HG02970 (cell line): ENCODE measurements at regions not wholly inside any gene's neighbourhood (a gene's known extent, or its start where the extent isn't known, plus 50 kb on each side); places are given as distances from the start of the nearest gene placed in this dataset.
"Not testable (repeated sequence)": the region's sequence is repeated elsewhere in the genome, so short reads cannot be mapped to it uniquely, and the experiment has no call there.

Source experiments
- ATAC-seq: cut with Tn5 transposase; IDR thresholded peaks from one replicate; pipeline ENCODE4 v1.9.1; 2021; ENCODE audit warnings: mild to moderate bottlenecking, moderate library complexity, moderate number of reproducible peaks; ENCODE audit not compliant: unreplicated experiment, low FRiP score

- ATAC-seq: no peak
Observed at GRCh38 chr7:119724041-119724792, 548.8 kb upstream of the KCND2 start.

GRCh38 chr7:119733127-119733879 is 539.7 kb upstream of the KCND2 start:
- no peak for ATAC-seq

- no peak for ATAC-seq
Observed at GRCh38 chr7:119737390-119737789, 535.6 kb upstream of the KCND2 start.

- ATAC-seq: not testable (repeated sequence)
Observed at GRCh38 chr7:119745280-119745679, 527.7 kb upstream of the KCND2 start.

DNA sequence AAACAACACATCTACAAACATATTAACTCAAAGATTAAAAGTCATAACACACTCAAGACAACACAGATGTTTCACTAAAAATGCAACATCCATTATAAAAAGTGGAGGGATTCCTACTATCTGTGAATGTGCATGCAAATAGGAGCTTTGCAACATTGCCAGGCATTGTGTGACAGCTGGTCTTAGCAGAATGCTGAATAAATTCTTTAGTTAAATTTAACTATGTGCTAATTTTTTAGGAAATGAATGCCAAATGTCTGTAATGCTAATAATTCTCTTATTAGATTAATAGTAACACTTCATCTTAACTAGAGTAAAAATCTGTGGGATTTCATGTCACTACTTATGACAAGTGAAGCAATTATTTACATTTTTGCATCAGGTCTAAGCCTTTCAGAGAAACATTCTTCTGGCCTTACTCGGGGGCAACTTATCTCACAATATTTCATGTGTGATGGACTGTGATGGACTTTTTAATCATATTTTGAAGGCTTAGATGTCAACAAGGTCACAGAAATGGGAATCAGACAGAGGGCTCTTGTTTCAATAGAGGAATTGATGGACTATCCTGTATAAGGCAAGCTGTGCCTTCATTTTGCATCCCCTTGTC is 524.6 kb upstream of the KCND2 start:
- ATAC-seq: no peak

DNA sequence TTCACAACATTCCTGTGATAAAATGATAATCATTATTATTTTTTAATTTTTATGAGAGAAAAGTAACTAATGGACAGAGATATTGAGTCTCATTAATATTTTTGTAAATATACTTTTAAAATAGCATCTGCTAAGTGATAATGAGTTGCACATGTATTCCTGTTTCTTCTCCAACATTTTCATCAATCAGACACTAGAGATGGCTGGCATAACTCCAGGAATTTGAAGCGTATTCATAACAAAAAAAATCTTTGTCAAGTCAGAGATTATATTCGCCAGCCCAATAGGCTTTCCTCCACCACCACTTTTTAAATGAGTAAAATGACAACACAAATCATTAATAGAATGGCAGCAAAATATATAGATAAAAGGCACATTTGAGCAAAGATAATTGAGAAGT is 524.0 kb upstream of the KCND2 start:
- ATAC-seq: no peak

DNA sequence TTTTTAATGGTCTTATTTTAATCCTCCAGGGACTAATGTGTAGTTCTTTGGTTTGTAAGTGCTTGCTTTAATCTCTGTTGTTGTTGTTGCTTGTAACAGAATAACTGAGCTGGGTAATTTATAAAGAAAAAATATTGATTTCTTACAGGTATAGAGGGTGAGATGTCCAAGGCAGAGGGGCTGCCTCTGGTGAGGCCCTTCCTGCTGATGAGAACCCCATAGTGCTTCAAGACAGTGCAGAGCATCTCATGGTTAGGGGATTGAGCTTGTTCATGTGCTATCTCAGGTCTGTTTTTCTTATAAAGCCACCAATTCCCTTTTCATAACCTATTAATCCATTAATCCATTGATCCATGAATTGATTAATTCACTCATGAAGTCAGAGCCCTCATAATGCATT is 516.3 kb upstream of the KCND2 start:
- no peak for ATAC-seq

DNA sequence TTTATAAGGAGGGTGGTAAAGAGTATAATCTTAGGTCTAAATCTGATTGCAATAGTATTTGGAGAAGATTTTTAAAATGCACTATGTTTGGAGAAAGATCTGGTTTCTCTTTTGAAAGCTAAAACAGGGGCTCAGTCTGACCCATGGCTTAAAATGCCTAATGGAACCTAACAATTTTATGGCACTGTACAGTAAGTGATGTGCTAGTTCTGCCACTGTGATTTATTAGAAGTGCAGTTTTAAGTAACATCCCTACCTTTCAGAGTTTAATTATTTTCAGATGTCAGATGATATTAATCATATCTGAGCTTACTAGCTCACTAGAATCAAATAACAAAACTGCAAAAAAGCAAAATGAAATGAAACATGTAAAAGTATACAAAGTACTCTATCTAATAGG is 514.7 kb upstream of the KCND2 start:
- no peak for ATAC-seq

GRCh38 chr7:119761776-119762175 is 511.2 kb upstream of the KCND2 start:
- no peak for ATAC-seq

- no peak for ATAC-seq
Observed at GRCh38 chr7:119782286-119782685, 490.7 kb upstream of the KCND2 start.

- no peak for ATAC-seq
Observed at GRCh38 chr7:119783799-119784198, 489.2 kb upstream of the KCND2 start.

- ATAC-seq: no peak
Observed at GRCh38 chr7:119802147-119802546, 470.8 kb upstream of the KCND2 start.

DNA sequence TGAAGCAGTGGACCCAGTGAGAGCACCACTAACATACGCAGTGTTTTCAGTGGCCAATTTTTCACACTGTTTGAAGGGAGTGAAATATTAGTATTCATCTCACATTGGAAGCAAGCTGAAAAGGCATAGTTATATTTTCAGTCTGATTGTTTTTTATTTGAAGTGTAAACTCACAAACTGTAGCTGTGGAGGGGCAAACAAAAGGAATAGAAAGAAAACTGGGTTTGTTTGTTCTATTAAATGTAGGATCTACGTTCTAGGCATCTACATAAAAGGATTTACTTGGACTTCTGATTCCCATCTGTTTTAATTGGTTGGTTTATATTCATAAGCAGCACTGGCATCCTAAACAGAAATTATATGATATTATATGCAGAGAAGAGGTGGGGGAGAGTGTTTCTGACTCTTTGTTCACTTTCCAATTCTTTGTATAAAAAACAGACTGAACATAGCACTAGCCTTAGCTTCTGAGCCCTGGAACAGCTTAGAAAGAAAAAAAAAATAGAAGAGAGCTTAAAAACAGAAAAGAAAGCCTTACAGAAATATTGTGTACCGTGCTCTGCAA is 447.8 kb upstream of the KCND2 start:
- no peak for ATAC-seq

- no peak for ATAC-seq
Observed at GRCh38 chr7:119826547-119826946, 446.4 kb upstream of the KCND2 start.

DNA sequence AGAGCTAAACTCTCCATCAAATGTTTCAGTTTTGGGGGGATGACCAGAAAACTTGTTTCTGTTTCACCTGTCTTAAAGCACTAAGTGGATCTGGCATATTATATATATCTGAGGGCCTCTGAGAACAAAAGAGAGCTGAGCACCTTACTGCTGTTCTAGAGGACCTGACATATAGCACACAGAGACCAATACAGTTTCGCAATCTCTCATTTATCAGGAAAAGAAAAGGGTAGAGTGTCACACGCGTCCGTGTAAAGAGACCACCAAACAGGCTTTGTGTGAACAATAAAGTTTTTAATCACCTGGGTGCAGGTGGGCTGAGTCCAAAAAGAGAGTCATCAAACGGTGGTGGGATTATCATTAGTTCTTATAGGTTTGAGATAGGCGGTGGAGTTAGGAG is 434.5 kb upstream of the KCND2 start:
- ATAC-seq: no peak

DNA sequence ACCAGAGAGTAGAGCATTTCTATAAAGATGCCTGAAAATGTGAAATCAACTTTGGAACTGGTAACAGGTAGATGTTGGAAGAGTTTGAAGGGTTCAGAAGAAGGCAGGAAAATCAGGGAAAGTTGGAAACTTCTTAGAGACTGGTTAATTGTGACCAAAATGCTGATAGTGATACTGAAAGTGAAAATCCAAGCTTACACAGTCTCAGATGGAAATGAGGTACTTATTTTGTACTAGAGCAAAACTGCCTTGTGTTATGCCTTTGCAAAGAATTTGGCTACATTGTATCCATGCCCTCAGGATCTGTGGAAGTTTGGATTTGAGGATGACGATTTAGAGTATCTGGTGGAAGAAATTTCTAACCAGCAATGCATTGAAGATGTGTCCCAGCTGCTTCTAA is 430.6 kb upstream of the KCND2 start:
- no peak for ATAC-seq

- ATAC-seq: no peak
Observed at GRCh38 chr7:119842786-119843185, 430.2 kb upstream of the KCND2 start.

- no peak for ATAC-seq
Observed at GRCh38 chr7:119861385-119861784, 411.6 kb upstream of the KCND2 start.

GRCh38 chr7:119868387-119868786 is 404.6 kb upstream of the KCND2 start:
- no peak for ATAC-seq

GRCh38 chr7:119879835-119880234 is 393.1 kb upstream of the KCND2 start:
- no peak for ATAC-seq

DNA sequence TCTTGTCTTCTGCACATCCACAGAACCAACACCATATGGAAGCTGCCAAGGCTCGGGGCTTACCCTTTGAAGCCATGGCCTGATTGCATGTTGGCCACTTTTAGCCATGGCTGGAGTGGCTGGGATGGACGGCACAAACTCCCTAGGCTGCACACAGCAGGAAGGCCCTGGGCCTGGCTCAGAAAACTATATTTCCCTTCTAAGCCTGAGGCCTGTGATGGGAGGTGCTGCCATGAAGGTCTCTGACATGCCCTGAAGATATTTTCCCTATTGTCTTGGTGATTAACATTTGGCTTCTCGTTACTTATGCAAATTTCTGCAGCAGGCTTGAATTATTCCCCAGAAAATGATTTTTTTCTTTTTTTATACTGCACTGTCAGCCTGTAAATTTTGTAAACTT is 387.0 kb upstream of the KCND2 start:
- no peak for ATAC-seq
